Activated B cell treated with CpG ODN at 0.5 μM for 24 hours (primary cell): ENCODE measurements at regions not wholly inside any gene's neighbourhood (a gene's known extent, or its start where the extent isn't known, plus 50 kb on each side); places are given as distances from the start of the nearest gene placed in this dataset.
"Not testable (repeated sequence)": the region's sequence is repeated elsewhere in the genome, so short reads cannot be mapped to it uniquely, and the experiment has no call there.

ENCODE experiments used
- ATAC-seq: fragments of 200-7000 bp; cut with Tn5 transposase; one replicate; pipeline ENCODE4 v1.10.0; 2021; ENCODE audit warnings: low read depth, mild to moderate bottlenecking, moderate library complexity
- CTCF ChIA-PET: fragments of 350-600 bp; sonication (Branson Sonifier 250); formaldehyde crosslinking; loops from one replicate; lab custom pipeline; 2021; ENCODE audit warnings: antibody characterized with exemption; lab: Charles Lee
- POLR2A ChIA-PET: fragments of 350-600 bp; sonication (Branson Sonifier 250); formaldehyde crosslinking; loops from one replicate; lab custom pipeline; 2021; ENCODE audit warnings: antibody characterized with exemption; lab: Charles Lee
- DNase-seq: peaks from one replicate; pipeline ENCODE4 v3.0.0; 2022
- H3K27ac Mint-ChIP-seq: one replicate; pipeline ENCODE4 v1.8.0; 2020; ENCODE audit warnings: mixed read lengths
- H3K27me3 Mint-ChIP-seq: one replicate; pipeline ENCODE4 v1.8.0; 2021; ENCODE audit warnings: mixed read lengths
- H3K36me3 Mint-ChIP-seq: one replicate; pipeline ENCODE4 v1.8.0; 2021; ENCODE audit warnings: low read depth, mixed read lengths
- H3K4me1 Mint-ChIP-seq: one replicate; pipeline ENCODE4 v1.8.0; 2021; ENCODE audit warnings: mixed read lengths
- H3K4me3 Mint-ChIP-seq: one replicate; pipeline ENCODE4 v1.8.0; 2020; ENCODE audit warnings: mild to moderate bottlenecking, mixed read lengths
- H3K9me3 Mint-ChIP-seq: one replicate; pipeline ENCODE4 v1.8.0; 2020; ENCODE audit warnings: mixed read lengths
- CTCF ChIP-seq: fragments of 200-600 bp; IDR thresholded peaks from one replicate; pipeline ENCODE4 v1.8.0; 2022; ENCODE audit warnings: antibody characterized with exemption, mild to moderate bottlenecking
- intact Hi-C: fragments of 100-400 bp; cut with micrococcal nuclease; formaldehyde crosslinking; loops from one replicate; pipeline ENCODE4 v1.15.1; 2024

- Mint-ChIP-seq H3K27me3 (no peaks in the 10 kb centered on the region), H3K36me3 (no peaks in the 10 kb centered on the region), H3K27ac (no peak overlapping the region), H3K4me1 (no peaks in the 10 kb centered on the region), H3K4me3 (no peak overlapping the region), H3K9me3 (no peaks in the 10 kb centered on the region)
- ATAC-seq (no peak), DNase-seq (no peak)
- CTCF ChIA-PET = no interaction called here
- TF ChIP-seq CTCF = no peak
- POLR2A ChIA-PET = no interaction called here
- intact Hi-C loops = no loop called here
Measured at GRCh38 chr5:100043475-100043874, 491.7 kb upstream of the FAM174A start.

- Mint-ChIP-seq H3K36me3 (no peaks in the 10 kb centered on the region), H3K27me3 (no peaks in the 10 kb centered on the region), H3K27ac (no peak overlapping the region), H3K4me3 (no peak overlapping the region), H3K9me3 (no peaks in the 10 kb centered on the region), H3K4me1 (no peaks in the 10 kb centered on the region)
- TF ChIP-seq CTCF = no peak
- ATAC-seq = no peak
- ChIA-PET POLR2A (no interaction called here), CTCF (no interaction called here)
- intact Hi-C loops = no loop called here
- DNase-seq = no peak
Measured at GRCh38 chr5:100026606-100027005, 508.6 kb upstream of the FAM174A start.

- Mint-ChIP-seq H3K27me3 (no peaks in the 10 kb centered on the region), H3K36me3 (no peaks in the 10 kb centered on the region), H3K4me3 (no peak overlapping the region), H3K4me1 (no peaks in the 10 kb centered on the region), H3K9me3 (no peaks in the 10 kb centered on the region), H3K27ac (no peak overlapping the region)
- no peak for ATAC-seq
- no peak for TF ChIP-seq CTCF
- CTCF ChIA-PET = no interaction called here
- intact Hi-C loops = no loop called here
- POLR2A ChIA-PET = no interaction called here
- no peak for DNase-seq
Measured at GRCh38 chr5:100023536-100023935, 511.6 kb upstream of the FAM174A start.

- no peaks in the 10 kb centered on the region for H3K36me3 Mint-ChIP-seq
- ATAC-seq = no peak
- intact Hi-C loops = no loop called here
- H3K9me3 Mint-ChIP-seq = no peaks in the 10 kb centered on the region
- H3K27ac Mint-ChIP-seq = no peak overlapping the region
- no peaks in the 10 kb centered on the region for H3K4me1 Mint-ChIP-seq
- DNase-seq = no peak
- no peaks in the 10 kb centered on the region for H3K27me3 Mint-ChIP-seq
- ChIA-PET POLR2A (no interaction called here), CTCF (no interaction called here)
- TF ChIP-seq CTCF = no peak
- H3K4me3 Mint-ChIP-seq = no peak overlapping the region
Measured at GRCh38 chr5:100017520-100018262, 517.5 kb upstream of the FAM174A start.

GRCh38 chr5:100013305-100013704 lies 521.9 kb upstream of the FAM174A start:
- intact Hi-C loops, H3K27ac Mint-ChIP-seq, DNase-seq, H3K4me3 Mint-ChIP-seq, POLR2A ChIA-PET, H3K4me1 Mint-ChIP-seq, CTCF ChIA-PET, H3K9me3 Mint-ChIP-seq, H3K36me3 Mint-ChIP-seq, H3K27me3 Mint-ChIP-seq, ATAC-seq: not testable (repeated sequence)

GRCh38 chr5:100011160-100011559 lies 524.0 kb upstream of the FAM174A start:
- H3K27ac Mint-ChIP-seq, H3K4me3 Mint-ChIP-seq, H3K36me3 Mint-ChIP-seq, H3K9me3 Mint-ChIP-seq, H3K27me3 Mint-ChIP-seq, intact Hi-C loops, POLR2A ChIA-PET, DNase-seq, CTCF ChIA-PET, H3K4me1 Mint-ChIP-seq, ATAC-seq: not testable (repeated sequence)
